ENCODE measurements at regions not wholly inside any gene's neighbourhood (a gene's known extent, or its start where the extent isn't known, plus 50 kb on each side); places are given as distances from the start of the nearest gene placed in this dataset.
"Not testable (repeated sequence)": the region's sequence is repeated elsewhere in the genome, so short reads cannot be mapped to it uniquely, and the experiment has no call there.

- no peak for DNase-seq (ENCODE audit: low spot score)
Observed at GRCh38 chr6:894274-894673, 201.3 kb upstream of the EXOC2 start.

- no peak for DNase-seq (ENCODE audit: low spot score)
Observed at GRCh38 chr6:890995-891394, 198.1 kb upstream of the EXOC2 start.

- DNase-seq (ENCODE audit: low spot score) = no peak
Observed at GRCh38 chr6:890201-890600, 197.3 kb upstream of the EXOC2 start.

GRCh38 chr6:887583-888235 is 194.8 kb upstream of the EXOC2 start:
- DNase-seq (ENCODE audit: low spot score) = no peak

- not testable (repeated sequence) for DNase-seq (ENCODE audit: low spot score)
Observed at GRCh38 chr6:886116-886515, 193.2 kb upstream of the EXOC2 start.

GRCh38 chr6:885051-885590 is 192.2 kb upstream of the EXOC2 start:
- DNase-seq (ENCODE audit: low spot score) = peak; percentile 80

- peak; percentile 91 for DNase-seq (ENCODE audit: low spot score)
Observed at GRCh38 chr6:884570-884969, 191.6 kb upstream of the EXOC2 start.

- no peak for DNase-seq (ENCODE audit: low spot score)
Observed at GRCh38 chr6:882084-882598, 189.2 kb upstream of the EXOC2 start.

GRCh38 chr6:878179-878578 is 185.2 kb upstream of the EXOC2 start:
- DNase-seq (ENCODE audit: low spot score) = no peak

GRCh38 chr6:875012-875411 is 182.1 kb upstream of the EXOC2 start:
- DNase-seq (ENCODE audit: low spot score) = no peak

- DNase-seq (ENCODE audit: low spot score) = no peak
Observed at GRCh38 chr6:872570-873125, 179.7 kb upstream of the EXOC2 start.

GRCh38 chr6:871503-871902 is 178.6 kb upstream of the EXOC2 start:
- DNase-seq (ENCODE audit: low spot score) = no peak

- no peak for DNase-seq (ENCODE audit: low spot score)
Observed at GRCh38 chr6:870096-870495, 177.2 kb upstream of the EXOC2 start.

GRCh38 chr6:868201-868600 is 175.3 kb upstream of the EXOC2 start:
- DNase-seq (ENCODE audit: low spot score) = no peak

GRCh38 chr6:867378-867777 is 174.4 kb upstream of the EXOC2 start:
- DNase-seq (ENCODE audit: low spot score) = no peak

GRCh38 chr6:866316-866715 is 173.4 kb upstream of the EXOC2 start:
- DNase-seq (ENCODE audit: low spot score) = no peak

- no peak for DNase-seq (ENCODE audit: low spot score)
Observed at GRCh38 chr6:865846-866245, 172.9 kb upstream of the EXOC2 start.

- no peak for DNase-seq (ENCODE audit: low spot score)
Observed at GRCh38 chr6:863831-864230, 170.9 kb upstream of the EXOC2 start.

GRCh38 chr6:863127-863526 is 170.2 kb upstream of the EXOC2 start:
- not testable (repeated sequence) for DNase-seq (ENCODE audit: low spot score)

- DNase-seq (ENCODE audit: low spot score) = no peak
Observed at GRCh38 chr6:859936-860335, 167.0 kb upstream of the EXOC2 start.

- peak; percentile 5 for DNase-seq (ENCODE audit: low spot score)
Observed at GRCh38 chr6:854406-855118, 161.6 kb upstream of the EXOC2 start.

GRCh38 chr6:852216-852615 is 159.3 kb upstream of the EXOC2 start:
- not testable (repeated sequence) for DNase-seq (ENCODE audit: low spot score)

GRCh38 chr6:849075-849506 is 156.2 kb upstream of the EXOC2 start:
- DNase-seq (ENCODE audit: low spot score) = no peak
